MM.1S (cell line): ENCODE measurements at regions not wholly inside any gene's neighbourhood (a gene's known extent, or its start where the extent isn't known, plus 50 kb on each side); places are given as distances from the start of the nearest gene placed in this dataset.

Experiments
- EZH2 ChIP-seq: fragments of 300-600 bp; sonication (generic); optimal IDR thresholded peaks from 2 replicates; pipeline ENCODE3; 2017; ENCODE audit warnings: low read depth, mild to moderate bottlenecking, antibody characterized with exemption, low read length, mixed read lengths
- EZH2phosphoT487 ChIP-seq: fragments of 300-600 bp; sonication (generic); IDR thresholded peaks from 2 replicates; pipeline ENCODE4 v1.6.1; 2018; ENCODE audit warnings: antibody characterized with exemption, low read length
- TF ChIP-seq, protein P1 (sequence below): fragments of 300-600 bp; sonication (generic); IDR thresholded peaks from 2 replicates; pipeline ENCODE4 v1.5.1; 2016; ENCODE audit warnings: antibody characterized with exemption, low read length, mixed read lengths

DNA sequence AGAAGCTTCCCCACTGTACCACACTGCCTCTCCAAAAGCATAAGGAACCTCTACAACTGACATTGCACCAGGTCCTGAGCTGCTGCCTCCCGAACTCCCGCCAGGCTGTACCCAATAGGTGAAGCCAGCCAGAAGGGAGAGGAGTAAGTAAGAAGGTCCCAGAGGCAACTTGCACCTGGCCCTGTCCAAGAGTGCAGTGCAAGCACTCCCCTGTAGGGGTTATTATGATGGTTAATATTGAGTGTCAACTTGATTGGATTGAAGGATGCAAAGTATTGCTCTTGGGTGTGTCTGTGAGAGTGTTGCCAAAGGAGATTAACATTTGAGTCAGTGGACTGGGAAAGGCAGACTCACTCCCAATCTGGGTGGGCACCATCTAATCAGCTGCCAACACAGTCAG, 879.3 kb upstream of the SLIT2 start:
- TF ChIP-seq, protein P1, sequence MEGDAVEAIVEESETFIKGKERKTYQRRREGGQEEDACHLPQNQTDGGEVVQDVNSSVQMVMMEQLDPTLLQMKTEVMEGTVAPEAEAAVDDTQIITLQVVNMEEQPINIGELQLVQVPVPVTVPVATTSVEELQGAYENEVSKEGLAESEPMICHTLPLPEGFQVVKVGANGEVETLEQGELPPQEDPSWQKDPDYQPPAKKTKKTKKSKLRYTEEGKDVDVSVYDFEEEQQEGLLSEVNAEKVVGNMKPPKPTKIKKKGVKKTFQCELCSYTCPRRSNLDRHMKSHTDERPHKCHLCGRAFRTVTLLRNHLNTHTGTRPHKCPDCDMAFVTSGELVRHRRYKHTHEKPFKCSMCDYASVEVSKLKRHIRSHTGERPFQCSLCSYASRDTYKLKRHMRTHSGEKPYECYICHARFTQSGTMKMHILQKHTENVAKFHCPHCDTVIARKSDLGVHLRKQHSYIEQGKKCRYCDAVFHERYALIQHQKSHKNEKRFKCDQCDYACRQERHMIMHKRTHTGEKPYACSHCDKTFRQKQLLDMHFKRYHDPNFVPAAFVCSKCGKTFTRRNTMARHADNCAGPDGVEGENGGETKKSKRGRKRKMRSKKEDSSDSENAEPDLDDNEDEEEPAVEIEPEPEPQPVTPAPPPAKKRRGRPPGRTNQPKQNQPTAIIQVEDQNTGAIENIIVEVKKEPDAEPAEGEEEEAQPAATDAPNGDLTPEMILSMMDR: no peak
- TF ChIP-seq EZH2 (no peak), EZH2phosphoT487 (no peak)
